CD4-positive, alpha-beta memory T cell (primary cell): ENCODE measurements at regions not wholly inside any gene's neighbourhood (a gene's known extent, or its start where the extent isn't known, plus 50 kb on each side); places are given as distances from the start of the nearest gene placed in this dataset.

Experiments used
- CTCF ChIA-PET: fragments of 350-600 bp; sonication (Branson Sonifier 250); formaldehyde crosslinking; loops from one replicate; lab custom pipeline; 2021; ENCODE audit warnings: inconsistent platforms; ENCODE audit not compliant: partially characterized antibody; lab: Charles Lee
- POLR2A ChIA-PET: fragments of 350-600 bp; sonication (Branson Sonifier 250); formaldehyde crosslinking; loops from one replicate; lab custom pipeline; 2021; ENCODE audit not compliant: partially characterized antibody; lab: Charles Lee
- DNase-seq, 5 donors: peaks; one replicate each; pipeline versions ENCODE4 v3.0.0 to v3.0.0-alpha.2; 2020 to 2022; ENCODE audit warnings: mixed read lengths in 1 of 5
- H3K27ac ChIP-seq: one replicate; pipeline ENCODE4 v1.7.0; 2013; ENCODE audit warnings: low read depth, low read length
- H3K27me3 ChIP-seq: 2 replicates; pipeline ENCODE4 v1.7.0; 2013; ENCODE audit warnings: mild to moderate bottlenecking, low read length, moderate library complexity; ENCODE audit not compliant: insufficient read depth
- H3K36me3 ChIP-seq: 2 replicates; pipeline ENCODE4 v1.7.0; 2013; ENCODE audit warnings: mild to moderate bottlenecking, low read length, moderate library complexity; ENCODE audit not compliant: insufficient read depth
- H3K4me1 ChIP-seq: 2 replicates; pipeline ENCODE4 v1.7.0; 2013; ENCODE audit warnings: mild to moderate bottlenecking, low read length, moderate library complexity; ENCODE audit not compliant: insufficient read depth
- H3K4me3 ChIP-seq, 2 donors: one replicate each; pipeline ENCODE4 v1.7.0; 2013; ENCODE audit warnings: low read length in 2 of 2, mild to moderate bottlenecking in 1 of 2
- H3K9me3 ChIP-seq, 2 donors: one replicate each; pipeline ENCODE4 v1.7.0; 2013; ENCODE audit warnings: low read length in 2 of 2, control low read depth in 1 of 2; ENCODE audit not compliant: control insufficient read depth in 1 of 2
- H3K27ac Mint-ChIP-seq, 7 donors: one replicate each; pipeline ENCODE4 v1.8.0; 2020 to 2021; ENCODE audit warnings: mixed read lengths in 7 of 7, mild to moderate bottlenecking in 6 of 7, inconsistent platforms in 3 of 7, moderate library complexity in 3 of 7
- H3K27me3 Mint-ChIP-seq, 2 donors: one replicate each; pipeline ENCODE4 v1.8.0; 2020 to 2021; ENCODE audit warnings: mixed read lengths in 2 of 2
- H3K36me3 Mint-ChIP-seq, 2 donors: one replicate each; pipeline ENCODE4 v1.8.0; 2020 to 2021; ENCODE audit warnings: mixed read lengths in 2 of 2, inconsistent platforms in 1 of 2, mild to moderate bottlenecking in 1 of 2
- H3K4me1 Mint-ChIP-seq, 4 donors: one replicate each; pipeline ENCODE4 v1.8.0; 2020 to 2021; ENCODE audit warnings: mixed read lengths in 4 of 4, mild to moderate bottlenecking in 1 of 4
- H3K4me3 Mint-ChIP-seq, 8 donors: one replicate each; pipeline ENCODE4 v1.8.0; 2020 to 2021; ENCODE audit warnings: mixed read lengths in 8 of 8, mild to moderate bottlenecking in 7 of 8, moderate library complexity in 6 of 8, inconsistent platforms in 3 of 8
- H3K9me3 Mint-ChIP-seq, 8 donors: one replicate each; pipeline ENCODE4 v1.8.0; 2020 to 2021; ENCODE audit warnings: mixed read lengths in 8 of 8, mild to moderate bottlenecking in 5 of 8, inconsistent platforms in 3 of 8, moderate library complexity in 1 of 8
- intact Hi-C: fragments of 100-400 bp; cut with micrococcal nuclease; formaldehyde crosslinking; loops from one replicate; pipeline ENCODE4 v1.15.1; 2023

GRCh38 chr4:111921714-111922113, 223.5 kb upstream of the FAM241A start:
- H3K4me3 Mint-ChIP-seq: no peak overlapping the region
- Histone ChIP-seq H3K4me3 (no peak overlapping the region), H3K27me3 (no peaks in the 10 kb centered on the region), H3K36me3 (no peaks in the 10 kb centered on the region), H3K4me1 (no peaks in the 10 kb centered on the region), H3K27ac (no peak overlapping the region), H3K9me3 (no peaks in the 10 kb centered on the region)
- peaks cover 0 to 8% (median 0%) of the 10 kb centered on the region in 8 donors for H3K9me3 Mint-ChIP-seq
- intact Hi-C loops: no loop called here
- POLR2A ChIA-PET: no interaction called here
- H3K27ac Mint-ChIP-seq: no peak overlapping the region
- DNase-seq: no peak
- CTCF ChIA-PET: no interaction called here
- no peaks in the 10 kb centered on the region for H3K27me3 Mint-ChIP-seq
- no peaks in the 10 kb centered on the region for H3K36me3 Mint-ChIP-seq
- no peaks in the 10 kb centered on the region for H3K4me1 Mint-ChIP-seq

GRCh38 chr4:111923786-111924185, 221.5 kb upstream of the FAM241A start:
- no peak overlapping the region for H3K27ac ChIP-seq
- Mint-ChIP-seq H3K27me3 (no peaks in the 10 kb centered on the region), H3K9me3 (peaks cover 0 to 4% (median 0%) of the 10 kb centered on the region in 8 donors), H3K36me3 (no peaks in the 10 kb centered on the region), H3K4me1 (no peaks in the 10 kb centered on the region), H3K4me3 (no peak overlapping the region), H3K27ac (no peak overlapping the region)
- DNase-seq: no peak
- ChIA-PET POLR2A (no interaction called here), CTCF (no interaction called here)
- no peaks in the 10 kb centered on the region for H3K4me1 ChIP-seq
- no peaks in the 10 kb centered on the region for H3K36me3 ChIP-seq
- no peaks in the 10 kb centered on the region for H3K9me3 ChIP-seq
- intact Hi-C loops: no loop called here
- no peak overlapping the region for H3K4me3 ChIP-seq
- no peaks in the 10 kb centered on the region for H3K27me3 ChIP-seq

GRCh38 chr4:111924696-111925095, 220.6 kb upstream of the FAM241A start:
- CTCF ChIA-PET: no interaction called here

GRCh38 chr4:111930659-111931058, 214.6 kb upstream of the FAM241A start:
- peaks cover 0 to 4% (median under 1%) of the 10 kb centered on the region in 8 donors for H3K9me3 Mint-ChIP-seq

More at GRCh38 chr4:111924696-111925095, 220.6 kb upstream of the FAM241A start:
- H3K36me3 Mint-ChIP-seq: no peaks in the 10 kb centered on the region
- H3K4me1 Mint-ChIP-seq: no peaks in the 10 kb centered on the region
- no peaks in the 10 kb centered on the region for H3K27me3 ChIP-seq
- H3K9me3 ChIP-seq: no peaks in the 10 kb centered on the region
- intact Hi-C loops: no loop called here
- no peaks in the 10 kb centered on the region for H3K27me3 Mint-ChIP-seq
- H3K27ac Mint-ChIP-seq: no peak overlapping the region
- H3K4me3 ChIP-seq: no peak overlapping the region
- H3K9me3 Mint-ChIP-seq: peaks cover 0 to 4% (median 0%) of the 10 kb centered on the region in 8 donors
- DNase-seq: no peak
- POLR2A ChIA-PET: no interaction called here
- no peaks in the 10 kb centered on the region for H3K4me1 ChIP-seq
- no peaks in the 10 kb centered on the region for H3K36me3 ChIP-seq
- no peak overlapping the region for H3K4me3 Mint-ChIP-seq
- no peak overlapping the region for H3K27ac ChIP-seq

GRCh38 chr4:111933703-111934102, 211.6 kb upstream of the FAM241A start:
- CTCF ChIA-PET: no interaction called here
- intact Hi-C loops: no loop called here

More at GRCh38 chr4:111930659-111931058, 214.6 kb upstream of the FAM241A start:
- Mint-ChIP-seq H3K4me1 (no peaks in the 10 kb centered on the region), H3K27me3 (peaks cover 0 to 2% of the 10 kb centered on the region in 2 donors), H3K4me3 (no peak overlapping the region), H3K36me3 (no peaks in the 10 kb centered on the region), H3K27ac (no peak overlapping the region)
- POLR2A ChIA-PET: no interaction called here
- no peak for DNase-seq
- Histone ChIP-seq H3K4me1 (no peaks in the 10 kb centered on the region), H3K9me3 (no peaks in the 10 kb centered on the region), H3K36me3 (no peaks in the 10 kb centered on the region), H3K4me3 (no peak overlapping the region), H3K27ac (no peak overlapping the region), H3K27me3 (no peaks in the 10 kb centered on the region)
- intact Hi-C loops: no loop called here
- CTCF ChIA-PET: no interaction called here

GRCh38 chr4:111934314-111934713, 210.9 kb upstream of the FAM241A start:
- Histone ChIP-seq H3K36me3 (no peaks in the 10 kb centered on the region), H3K4me1 (no peaks in the 10 kb centered on the region), H3K4me3 (no peak overlapping the region), H3K9me3 (no peaks in the 10 kb centered on the region), H3K27ac (no peak overlapping the region), H3K27me3 (no peaks in the 10 kb centered on the region)
- DNase-seq: no peak
- H3K4me1 Mint-ChIP-seq: no peaks in the 10 kb centered on the region
- no peaks in the 10 kb centered on the region for H3K36me3 Mint-ChIP-seq
- H3K27ac Mint-ChIP-seq: no peak overlapping the region
- intact Hi-C loops: no loop called here
- no peak overlapping the region for H3K4me3 Mint-ChIP-seq
- peaks cover 0 to 2% of the 10 kb centered on the region in 2 donors for H3K27me3 Mint-ChIP-seq
- H3K9me3 Mint-ChIP-seq: peaks cover 0 to 4% (median 1%) of the 10 kb centered on the region in 8 donors
- ChIA-PET CTCF (no interaction called here), POLR2A (no interaction called here)

More at GRCh38 chr4:111933703-111934102, 211.6 kb upstream of the FAM241A start:
- peaks cover 0 to 4% (median 1%) of the 10 kb centered on the region in 8 donors for H3K9me3 Mint-ChIP-seq
- no peak overlapping the region for H3K4me3 ChIP-seq
- POLR2A ChIA-PET: no interaction called here
- DNase-seq: no peak
- no peak overlapping the region for H3K4me3 Mint-ChIP-seq
- H3K27ac ChIP-seq: no peak overlapping the region
- H3K27me3 Mint-ChIP-seq: peaks cover 0 to 2% of the 10 kb centered on the region in 2 donors
- no peaks in the 10 kb centered on the region for H3K4me1 ChIP-seq
- no peaks in the 10 kb centered on the region for H3K9me3 ChIP-seq
- H3K27me3 ChIP-seq: no peaks in the 10 kb centered on the region
- no peaks in the 10 kb centered on the region for H3K36me3 ChIP-seq
- H3K27ac Mint-ChIP-seq: no peak overlapping the region
- H3K4me1 Mint-ChIP-seq: no peaks in the 10 kb centered on the region
- no peaks in the 10 kb centered on the region for H3K36me3 Mint-ChIP-seq

GRCh38 chr4:111937368-111937767, 207.9 kb upstream of the FAM241A start:
- ChIA-PET CTCF (no interaction called here), POLR2A (no interaction called here)
- H3K36me3 Mint-ChIP-seq: no peaks in the 10 kb centered on the region
- no peak for DNase-seq
- peaks cover 0 to 3% (median 0%) of the 10 kb centered on the region in 8 donors for H3K9me3 Mint-ChIP-seq
- Histone ChIP-seq H3K4me3 (no peak overlapping the region), H3K27me3 (no peaks in the 10 kb centered on the region), H3K36me3 (no peaks in the 10 kb centered on the region), H3K4me1 (no peaks in the 10 kb centered on the region), H3K9me3 (no peaks in the 10 kb centered on the region), H3K27ac (no peak overlapping the region)
- intact Hi-C loops: no loop called here
- no peaks in the 10 kb centered on the region for H3K4me1 Mint-ChIP-seq
- no peak overlapping the region for H3K27ac Mint-ChIP-seq
- peaks cover 0 to 2% of the 10 kb centered on the region in 2 donors for H3K27me3 Mint-ChIP-seq
- no peak overlapping the region for H3K4me3 Mint-ChIP-seq

GRCh38 chr4:111941957-111942356, 203.3 kb upstream of the FAM241A start:
- no peaks in the 10 kb centered on the region for H3K36me3 ChIP-seq
- no peak for DNase-seq
- ChIA-PET CTCF (no interaction called here), POLR2A (no interaction called here)
- H3K4me3 ChIP-seq: no peak overlapping the region
- Mint-ChIP-seq H3K36me3 (no peaks in the 10 kb centered on the region), H3K4me3 (no peak overlapping the region), H3K9me3 (peaks cover 0 to under 1% (median 0%) of the 10 kb centered on the region in 8 donors), H3K4me1 (no peaks in the 10 kb centered on the region), H3K27ac (no peak overlapping the region), H3K27me3 (no peaks in the 10 kb centered on the region)
- H3K9me3 ChIP-seq: no peaks in the 10 kb centered on the region
- no peaks in the 10 kb centered on the region for H3K27me3 ChIP-seq
- intact Hi-C loops: no loop called here
- H3K27ac ChIP-seq: no peak overlapping the region
- H3K4me1 ChIP-seq: no peaks in the 10 kb centered on the region
